Lung (tissue), 11 donors: ENCODE measurements at regions not wholly inside any gene's neighbourhood (a gene's known extent, or its start where the extent isn't known, plus 50 kb on each side); places are given as distances from the start of the nearest gene placed in this dataset.

Source experiments
- ATAC-seq: fragments of 200-7000 bp; cut with Tn5 transposase; one replicate; pipeline ENCODE4 v1.9.1; 2020; ENCODE audit warnings: moderate number of reproducible peaks; ENCODE audit not compliant: insufficient read depth, low FRiP score
- DNase-seq, 3 donors: peaks; one replicate each; pipeline ENCODE4 v3.0.0-alpha.2; 2013 to 2017
- H3K27ac ChIP-seq, 2 donors: one replicate each; pipeline ENCODE4 v1.5.1; 2013; ENCODE audit warnings: mild to moderate bottlenecking in 2 of 2, moderate library complexity in 2 of 2, control low read depth in 1 of 2, inconsistent platforms in 1 of 2, low read depth in 1 of 2, low read length in 1 of 2
- H3K27me3 ChIP-seq, 3 donors: one replicate each; pipeline ENCODE4 v1.5.1; 2013; ENCODE audit warnings: low read length in 2 of 3; ENCODE audit not compliant: control insufficient read depth in 3 of 3, insufficient read depth in 3 of 3
- H3K36me3 ChIP-seq, 4 donors: one replicate each; pipeline ENCODE4 v1.5.1; 2013; ENCODE audit warnings: low read length in 4 of 4, mild to moderate bottlenecking in 1 of 4, moderate library complexity in 1 of 4; ENCODE audit not compliant: control insufficient read depth in 4 of 4, insufficient read depth in 4 of 4
- H3K4me1 ChIP-seq, 5 donors: one replicate each; pipeline ENCODE4 v1.5.1; 2013; ENCODE audit warnings: low read length in 5 of 5, mild to moderate bottlenecking in 2 of 5, moderate library complexity in 1 of 5; ENCODE audit not compliant: control insufficient read depth in 5 of 5, insufficient read depth in 5 of 5
- H3K4me3 ChIP-seq: one replicate; pipeline ENCODE4 v1.5.1; 2013; ENCODE audit warnings: mild to moderate bottlenecking, control low read depth, moderate library complexity
- H3K9ac ChIP-seq, 2 donors: one replicate each; pipeline ENCODE4 v1.5.1; 2013; ENCODE audit warnings: low read length in 2 of 2, control low read depth in 1 of 2; ENCODE audit not compliant: insufficient read depth in 1 of 2
- H3K9me3 ChIP-seq, 4 donors: one replicate each; pipeline ENCODE4 v1.5.1; 2013; ENCODE audit warnings: low read length in 3 of 4, mild to moderate bottlenecking in 1 of 4, moderate library complexity in 1 of 4; ENCODE audit not compliant: control insufficient read depth in 4 of 4, insufficient read depth in 3 of 4
- CTCF ChIP-seq: IDR thresholded peaks from 2 replicates; pipeline ENCODE4 v1.5.1; 2012; ENCODE audit warnings: mild to moderate bottlenecking; ENCODE audit errors: control extremely low read depth, extremely low read depth
- WGBS, 2 donors: extraction: QIAGEN DNeasy Blood & Tissue Kit; methylation state at CpG; one replicate each; pipeline ENCODE4 v1.1.7; 2013; 5-methylcytosine and 5-hydroxymethylcytosine counted together
- donor health status: control.
- donor health status: control.
- donor health status: Bipolar disorder and iron deficiency.
- donor health status: healthy.
- donor health status: DM: yes; HTN: yes; CAD: no.

GRCh38 chr5:57696825-57697570, 214.4 kb upstream of the ACTBL2 start:
- Histone ChIP-seq H3K4me1 (peaks cover 2 to 78% (median 16%) of the 10 kb centered on the region in 5 donors), H3K4me3 (no peak overlapping the region), H3K36me3 (no peaks in the 10 kb centered on the region), H3K9me3 (no peaks in the 10 kb centered on the region), H3K9ac (no peak overlapping the region), H3K27me3 (no peaks in the 10 kb centered on the region), H3K27ac (peak overlapping the region; percentile 46 to 92)
- WGBS, 2 donors: 75 to 78% methylated on average over 4 of the region's 4 CpGs
- DNase-seq: peak; percentile 85 to 98 (median 98)
- ATAC-seq: no peak
- no peak for TF ChIP-seq CTCF

- DNase-seq (peak in 2 of 3 donors; percentile 35 to 73), ATAC-seq (no peak)
- 78 to 79% methylated on average over 1 of the region's 1 CpG for WGBS, 2 donors
- Histone ChIP-seq H3K4me1 (peaks cover 2 to 78% (median 16%) of the 10 kb centered on the region in 5 donors), H3K27me3 (no peaks in the 10 kb centered on the region), H3K9ac (no peak overlapping the region), H3K27ac (peak overlapping the region in 1 of 2 donors; percentile 92), H3K9me3 (no peaks in the 10 kb centered on the region), H3K36me3 (no peaks in the 10 kb centered on the region), H3K4me3 (no peak overlapping the region)
- TF ChIP-seq CTCF: no peak
Observed at GRCh38 chr5:57696389-57696769, 213.8 kb upstream of the ACTBL2 start.

GRCh38 chr5:57695706-57696388, 213.2 kb upstream of the ACTBL2 start:
- Histone ChIP-seq H3K4me3 (no peak overlapping the region), H3K27ac (peak overlapping the region in 1 of 2 donors; percentile 92), H3K27me3 (no peaks in the 10 kb centered on the region), H3K4me1 (peaks cover 2 to 78% (median 16%) of the 10 kb centered on the region in 5 donors), H3K36me3 (no peaks in the 10 kb centered on the region), H3K9me3 (no peaks in the 10 kb centered on the region), H3K9ac (no peak overlapping the region)
- no peak for ATAC-seq
- TF ChIP-seq CTCF: no peak
- WGBS, 2 donors: 86 to 88% methylated on average over 4 of the region's 4 CpGs
- DNase-seq: peak in 1 of 3 donors; percentile 22
